K562 (cell line): ENCODE measurements at regions not wholly inside any gene's neighbourhood (a gene's known extent, or its start where the extent isn't known, plus 50 kb on each side); places are given as distances from the start of the nearest gene placed in this dataset.

Source experiments
- ATAC-seq: fragments of 200-7000 bp; cut with Tn5 transposase; 3 replicates; pipeline ENCODE4 v1.9.1; 2020; ENCODE audit warnings: moderate library complexity
- BruUV-seq: library from RNA; stranded (reverse); fragments of 400-500 nt; replicated peaks from 2 replicates; lab custom pipeline; 2021; lab: Mats Ljungman, UMichigan
- CTCF ChIA-PET: fragments of 300-600 bp; formaldehyde crosslinking; extraction: SDS; loops from one replicate; lab custom pipeline; 2021; ENCODE audit warnings: low intra/inter-chr PET ratio; lab: Yijun Ruan, JAX
- POLR2A ChIA-PET: fragments of 300-600, 350-650 bp; sonication (Branson Sonifier 250); formaldehyde crosslinking; extraction: SDS; loops from one replicate; lab custom pipeline; 2021; ENCODE audit warnings: antibody characterized with exemption, inconsistent platforms; lab: Yijun Ruan, JAX
- DNase-seq, 4 experiments: peaks; one replicate each; pipeline versions ENCODE4 v3.0.0 to v3.0.0-alpha.2; 2011 to 2018; ENCODE audit warnings: low spot score in 3 of 4, mixed read lengths in 3 of 4; ENCODE audit errors: extremely low read depth in 1 of 4
- FAIRE-seq: peaks from 2 replicates; lab custom pipeline; 2011; peaks lifted over from hg19 to GRCh38; lab: Jason Lieb, UNC
- H2AFZ ChIP-seq: 2 replicates; pipeline ENCODE4 v1.6.0; 2011; ENCODE audit warnings: low read depth, low read length, control low read depth, inconsistent platforms
- H3K27ac ChIP-seq: fragments of 200-600 bp; 3 replicates; pipeline ENCODE4 v1.8.0; 2011; ENCODE audit warnings: low read depth, mild to moderate bottlenecking, control low read depth, inconsistent platforms, low read length, moderate library complexity, mixed read lengths; ENCODE audit errors: extremely low read depth
- H3K27me3 ChIP-seq, 2 experiments: fragments of 300-600 bp in 1 of 2; 2 replicates in 1 of 2; 3 replicates in 1 of 2; pipeline versions ENCODE4 v1.6.0 to v1.8.0; 2011; ENCODE audit warnings: inconsistent platforms in 2 of 2, low read length in 2 of 2, mild to moderate bottlenecking in 1 of 2, mixed read lengths in 1 of 2, moderate library complexity in 1 of 2; ENCODE audit not compliant: control insufficient read depth in 2 of 2, insufficient read depth in 2 of 2
- H3K36me3 ChIP-seq: fragments of 300-600 bp; 3 replicates; pipeline ENCODE4 v1.8.0; 2011; ENCODE audit warnings: mild to moderate bottlenecking, low read length, inconsistent platforms; ENCODE audit not compliant: control insufficient read depth, insufficient read depth
- H3K4me1 ChIP-seq, 2 experiments: fragments of 200-600 bp in 1 of 2; replicated peaks in 1 of 2; 2 replicates in 1 of 2; 3 replicates in 1 of 2; pipeline versions ENCODE4 v1.5.1 to v1.8.0; 2011; ENCODE audit warnings: inconsistent platforms in 2 of 2, low read length in 2 of 2, mild to moderate bottlenecking in 1 of 2, mixed read lengths in 1 of 2, moderate library complexity in 1 of 2; ENCODE audit not compliant: control insufficient read depth in 2 of 2, insufficient read depth in 2 of 2
- H3K4me2 ChIP-seq: 2 replicates; pipeline ENCODE4 v1.6.1; 2011; ENCODE audit warnings: low read length, control low read depth, inconsistent platforms, mixed read lengths; ENCODE audit not compliant: insufficient read depth
- H3K4me3 ChIP-seq: fragments of 200-600 bp; sonication (generic), shearing (Covaris generic); 2 replicates; pipeline ENCODE4 v1.5.1; 2016; ENCODE audit warnings: control low read depth, inconsistent platforms
- H3K79me2 ChIP-seq: fragments of 200-600 bp; 3 replicates; pipeline ENCODE4 v1.8.0; 2011; ENCODE audit warnings: low read length, inconsistent platforms; ENCODE audit not compliant: control insufficient read depth, insufficient read depth
- H3K9ac ChIP-seq, 2 experiments: 2 replicates each; pipeline versions ENCODE4 v1.6.0 to v1.6.1; 2011; ENCODE audit warnings: low read depth in 2 of 2, low read length in 2 of 2, control low read depth in 1 of 2, inconsistent platforms in 1 of 2, mild to moderate bottlenecking in 1 of 2, mixed read lengths in 1 of 2; ENCODE audit not compliant: insufficient read depth in 1 of 2
- H3K9me1 ChIP-seq: one replicate; pipeline ENCODE4 v1.6.0; 2011; ENCODE audit warnings: inconsistent platforms, mild to moderate bottlenecking, low read length, moderate library complexity; ENCODE audit not compliant: control insufficient read depth, insufficient read depth
- H3K9me3 ChIP-seq: replicated peaks from 2 replicates; pipeline ENCODE4 v1.5.1; 2011; ENCODE audit warnings: low read depth, low read length, inconsistent platforms; ENCODE audit not compliant: control insufficient read depth, insufficient read depth
- H4K20me1 ChIP-seq: replicated peaks from 2 replicates; pipeline ENCODE4 v1.6.1; 2011; ENCODE audit warnings: low read length, inconsistent platforms, mixed read lengths; ENCODE audit not compliant: control insufficient read depth, insufficient read depth
- BACH1 ChIP-seq: fragments of 200-800 bp; sonication (Bioruptor generic); IDR thresholded peaks from 2 replicates; pipeline ENCODE4 v1.6.1; 2016; ENCODE audit warnings: missing genetic modification characterization, missing compliant biosample characterization
- CHD2 ChIP-seq: IDR thresholded peaks from 2 replicates; pipeline ENCODE4 v1.6.1; 2011; ENCODE audit warnings: low read depth, low read length
- CTBP1 ChIP-seq: fragments of 450-650 bp; IDR thresholded peaks from 2 replicates; pipeline ENCODE4 v1.6.1; 2016; ENCODE audit warnings: borderline replicate concordance
- ESRRB ChIP-seq: fragments of 250-450 bp; sonication (Bioruptor Pico); IDR thresholded peaks from 2 replicates; pipeline ENCODE4 v1.5.0; 2020; ENCODE audit warnings: mild to moderate bottlenecking, moderate library complexity, borderline replicate concordance
- GATA2 ChIP-seq: sonication (generic); formaldehyde crosslinking; IDR thresholded peaks from 2 replicates; pipeline ENCODE4 v1.4.0; 2020; ENCODE audit warnings: mild to moderate bottlenecking, missing genetic modification reagents
- HCFC1 ChIP-seq: IDR thresholded peaks from 2 replicates; pipeline ENCODE4 v1.6.1; 2012; ENCODE audit warnings: low read depth, low read length, improper control_type of control experiment
- MTA1 ChIP-seq: fragments of 450-650 bp; IDR thresholded peaks from 2 replicates; pipeline ENCODE4 v1.6.1; 2017; ENCODE audit warnings: borderline replicate concordance
- MTA2 ChIP-seq: fragments of 450-650 bp; IDR thresholded peaks from 2 replicates; pipeline ENCODE4 v1.6.1; 2016; ENCODE audit warnings: low read depth
- POLR3A ChIP-seq: IDR thresholded peaks from 2 replicates; pipeline ENCODE4 v1.6.1; 2011; ENCODE audit warnings: borderline replicate concordance, mild to moderate bottlenecking, moderate library complexity; ENCODE audit not compliant: insufficient read length, insufficient read depth; ENCODE audit errors: extremely low read depth
- RBM25 ChIP-seq: fragments of 200-400 bp; formaldehyde crosslinking; IDR thresholded peaks from 2 replicates; pipeline ENCODE4 v1.6.1; 2018; ENCODE audit warnings: low read length, low read depth, moderate library complexity; ENCODE audit not compliant: severe bottlenecking
- RFX1 ChIP-seq: fragments of 450-650 bp; IDR thresholded peaks from 2 replicates; pipeline ENCODE4 v1.6.1; 2016; ENCODE audit warnings: mild to moderate bottlenecking, moderate library complexity
- THAP12 ChIP-seq: fragments of 250-450 bp; sonication (Bioruptor Pico); IDR thresholded peaks from 2 replicates; pipeline ENCODE4 v1.9.0; 2021; ENCODE audit warnings: mild to moderate bottlenecking, inconsistent platforms
- ZNF586 ChIP-seq: fragments of 450-650 bp; formaldehyde crosslinking; conservative IDR thresholded peaks from 2 replicates; pipeline ENCODE4 v1.4.0; 2020; ENCODE audit warnings: mild to moderate bottlenecking, moderate library complexity
- WGBS: fragments of 100-300 bp; shearing (Covaris generic); methylation state at CpG from one replicate; pipeline ENCODE4 v1.1.6; 2016; ENCODE audit warnings: low coverage, mixed read lengths; ENCODE audit not compliant: insufficient coverage; ENCODE audit errors: missing lambda C conversion rate; 5-methylcytosine and 5-hydroxymethylcytosine counted together
- in situ Hi-C: fragments of 300-500 bp; cut with MboI; formaldehyde crosslinking; loops from 4 replicates; pipeline ENCODE4 v1.15.0; 2018; ENCODE audit warnings: inconsistent platforms, mixed read lengths
- intact Hi-C: fragments of 100-400 bp; cut with micrococcal nuclease; formaldehyde crosslinking; loops from 2 replicates; pipeline ENCODE4 v1.14.2; 2022
- TF ChIP-seq, protein P1 (sequence below): fragments of 450-650 bp; formaldehyde crosslinking; IDR thresholded peaks from 2 replicates; pipeline ENCODE4 v1.4.0; 2020; ENCODE audit warnings: mild to moderate bottlenecking, moderate library complexity

DNA sequence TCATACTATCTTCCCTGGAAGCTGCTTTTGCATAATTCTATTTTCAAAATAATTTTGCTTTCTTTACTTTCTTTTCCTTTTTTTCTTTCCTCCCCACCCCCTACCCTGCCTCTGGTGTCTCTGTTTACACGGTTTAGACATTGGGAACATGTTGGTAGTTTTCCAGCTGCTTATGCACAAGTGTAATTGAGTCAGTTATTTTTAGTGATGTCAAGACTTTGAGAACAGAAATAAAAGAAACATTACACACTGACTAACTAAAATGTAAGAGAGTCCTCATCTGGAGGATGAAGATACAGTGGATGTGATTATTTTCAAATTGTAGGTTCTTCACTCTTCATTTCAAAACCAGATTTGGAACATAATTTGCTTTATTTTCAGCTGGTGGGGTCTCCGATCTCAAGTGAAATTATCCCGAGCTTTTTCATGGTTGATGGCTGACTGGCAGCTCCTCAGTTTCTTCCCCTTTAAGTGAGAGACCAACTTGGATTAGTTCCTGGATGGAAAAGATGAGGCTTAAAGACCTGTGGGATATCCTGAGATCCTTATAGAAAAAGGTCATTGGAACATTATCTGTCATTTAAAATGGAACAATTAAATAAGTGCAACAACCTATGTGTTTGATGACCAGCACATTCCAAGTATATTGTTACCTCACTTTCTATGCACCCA, 154.4 kb upstream of the ZNF462 start:
- no peak overlapping the region for H3K27ac ChIP-seq
- no peak for TF ChIP-seq THAP12 (CRISPR knock-in tag)
- no peak for TF ChIP-seq GATA2
- TF ChIP-seq RBM25 = no peak
- TF ChIP-seq CHD2 = no peak
- TF ChIP-seq MTA1 = no peak
- no peak for TF ChIP-seq RFX1
- TF ChIP-seq, protein P1, sequence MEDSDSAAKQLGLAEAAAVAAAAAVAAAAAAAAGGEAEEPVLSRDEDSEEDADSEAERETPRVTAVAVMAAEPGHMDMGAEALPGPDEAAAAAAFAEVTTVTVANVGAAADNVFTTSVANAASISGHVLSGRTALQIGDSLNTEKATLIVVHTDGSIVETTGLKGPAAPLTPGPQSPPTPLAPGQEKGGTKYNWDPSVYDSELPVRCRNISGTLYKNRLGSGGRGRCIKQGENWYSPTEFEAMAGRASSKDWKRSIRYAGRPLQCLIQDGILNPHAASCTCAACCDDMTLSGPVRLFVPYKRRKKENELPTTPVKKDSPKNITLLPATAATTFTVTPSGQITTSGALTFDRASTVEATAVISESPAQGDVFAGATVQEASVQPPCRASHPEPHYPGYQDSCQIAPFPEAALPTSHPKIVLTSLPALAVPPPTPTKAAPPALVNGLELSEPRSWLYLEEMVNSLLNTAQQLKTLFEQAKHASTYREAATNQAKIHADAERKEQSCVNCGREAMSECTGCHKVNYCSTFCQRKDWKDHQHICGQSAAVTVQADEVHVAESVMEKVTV (CRISPR knock-in tag) = no peak
- TF ChIP-seq ZNF586 = no peak
- no peak for TF ChIP-seq CTBP1
- no peak for TF ChIP-seq HCFC1
- TF ChIP-seq BACH1 (tag) = no peak
- no peak for TF ChIP-seq MTA2
- TF ChIP-seq POLR3A = no peak
- no peak for TF ChIP-seq ESRRB (CRISPR knock-in tag)

More for the DNA sequence above, 154.4 kb upstream of the ZNF462 start:
- H3K79me2 ChIP-seq = no peaks in the 10 kb centered on the region
- DNase-seq = no peak
- WGBS = 0% methylated on average over 3 of the region's 3 CpGs
- BruUV-seq = no TSS peak
- POLR2A ChIA-PET = no interaction called here
- FAIRE-seq = no peak
- no peak overlapping the region for H2AFZ ChIP-seq
- no peaks in the 10 kb centered on the region for H3K27me3 ChIP-seq
- no peaks in the 10 kb centered on the region for H4K20me1 ChIP-seq
- H3K9me3 ChIP-seq = no peaks in the 10 kb centered on the region
- ATAC-seq = no peak
- no peak overlapping the region for H3K9ac ChIP-seq
- intact Hi-C loops (no loop called here), in situ Hi-C loops (no loop called here)
- H3K4me2 ChIP-seq = no peak overlapping the region
- CTCF ChIA-PET = no interaction called here
- no peak overlapping the region for H3K4me3 ChIP-seq
- H3K4me1 ChIP-seq = no peaks in the 10 kb centered on the region
- no peaks in the 10 kb centered on the region for H3K9me1 ChIP-seq
- H3K36me3 ChIP-seq = no peaks in the 10 kb centered on the region
